Neuron (in vitro differentiated cells): ENCODE measurements at regions not wholly inside any gene's neighbourhood (a gene's known extent, or its start where the extent isn't known, plus 50 kb on each side); places are given as distances from the start of the nearest gene placed in this dataset.

Experiments
- H2AFZ ChIP-seq: one replicate; pipeline ENCODE4 v1.6.1; 2013; ENCODE audit warnings: low read depth, mild to moderate bottlenecking, inconsistent platforms, low read length, moderate library complexity
- H3K27me3 ChIP-seq: one replicate; pipeline ENCODE4 v1.6.1; 2013; ENCODE audit warnings: low read length; ENCODE audit not compliant: insufficient read depth
- H3K36me3 ChIP-seq: one replicate; pipeline ENCODE4 v1.6.1; 2013; ENCODE audit warnings: low read length; ENCODE audit not compliant: insufficient read depth
- H3K4me1 ChIP-seq: one replicate; pipeline ENCODE4 v1.6.1; 2013; ENCODE audit warnings: low read length; ENCODE audit not compliant: insufficient read depth
- H3K4me3 ChIP-seq: 2 replicates; pipeline ENCODE4 v1.5.1; 2013; ENCODE audit warnings: mild to moderate bottlenecking, low read length, moderate library complexity
- H3K9me3 ChIP-seq: one replicate; pipeline ENCODE4 v1.6.1; 2013; ENCODE audit warnings: low read length

DNA sequence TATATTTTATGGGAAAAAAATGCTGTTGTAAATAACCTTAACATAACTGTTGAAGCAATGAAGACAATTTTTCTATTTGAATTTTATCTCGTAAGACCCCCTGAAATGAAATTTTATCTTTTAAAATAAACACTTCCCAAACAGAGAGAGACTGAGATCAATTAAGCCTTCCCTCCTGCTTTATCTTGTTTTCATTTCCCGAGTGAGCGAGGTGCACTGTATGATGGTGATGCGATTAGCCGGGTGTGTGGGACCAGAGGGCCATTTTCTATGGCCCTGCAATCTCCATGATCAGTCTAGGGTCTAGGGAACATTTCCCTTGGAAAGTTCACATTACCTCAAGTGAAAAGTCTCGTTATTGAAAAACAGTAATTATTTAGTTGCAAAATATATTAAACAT is 134.1 kb upstream of the MID1 start:
- Histone ChIP-seq H3K4me1 (peaks cover 28% of the 10 kb centered on the region), H2AFZ (no peak overlapping the region), H3K36me3 (no peaks in the 10 kb centered on the region), H3K9me3 (no peaks in the 10 kb centered on the region), H3K27me3 (no peaks in the 10 kb centered on the region), H3K4me3 (no peak overlapping the region)

DNA sequence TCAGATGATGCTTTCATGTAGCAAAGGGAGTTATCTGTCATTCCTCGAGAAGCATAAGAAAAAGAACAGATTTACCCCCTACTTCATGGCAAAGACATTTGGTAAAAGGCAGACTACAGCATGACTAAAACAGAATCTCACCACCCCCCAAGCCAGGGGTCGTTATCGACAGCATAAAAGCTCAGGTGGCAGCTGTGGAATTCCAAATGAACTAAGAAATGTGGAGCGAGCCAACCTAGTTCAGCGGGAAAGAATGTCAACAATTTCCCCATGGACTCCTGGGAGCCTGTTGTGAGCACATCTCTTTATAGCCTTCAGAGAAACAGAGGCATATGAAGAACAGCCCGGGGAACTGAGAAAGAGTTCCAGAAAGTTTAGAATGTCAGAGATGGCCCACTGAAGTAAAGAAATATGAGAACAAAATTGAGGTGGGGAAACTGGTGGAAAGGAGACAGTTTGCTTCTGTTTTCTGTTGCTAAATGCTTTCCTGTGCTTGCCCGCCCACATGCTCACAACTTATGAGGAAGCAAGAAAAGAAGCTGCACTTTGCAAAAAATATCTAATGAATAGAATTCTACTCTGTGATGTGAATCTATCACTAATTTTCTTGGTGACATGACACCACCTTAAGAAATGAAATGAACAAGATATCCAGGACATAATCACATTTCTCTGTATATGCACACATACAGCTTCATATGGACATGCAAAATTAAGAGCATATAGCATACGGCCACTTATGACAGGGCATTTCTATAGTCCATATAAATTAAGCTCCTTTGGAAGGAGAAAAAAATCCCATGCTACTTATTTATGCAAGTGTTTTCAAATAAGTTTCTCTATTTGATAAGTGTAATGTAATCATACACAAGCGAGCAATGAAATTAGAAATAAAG is 135.3 kb upstream of the MID1 start:
- Histone ChIP-seq H2AFZ (peak overlapping the region; percentile 1), H3K4me3 (no peak overlapping the region), H3K4me1 (peaks cover 28% of the 10 kb centered on the region), H3K27me3 (no peaks in the 10 kb centered on the region), H3K9me3 (no peaks in the 10 kb centered on the region), H3K36me3 (no peaks in the 10 kb centered on the region)

DNA sequence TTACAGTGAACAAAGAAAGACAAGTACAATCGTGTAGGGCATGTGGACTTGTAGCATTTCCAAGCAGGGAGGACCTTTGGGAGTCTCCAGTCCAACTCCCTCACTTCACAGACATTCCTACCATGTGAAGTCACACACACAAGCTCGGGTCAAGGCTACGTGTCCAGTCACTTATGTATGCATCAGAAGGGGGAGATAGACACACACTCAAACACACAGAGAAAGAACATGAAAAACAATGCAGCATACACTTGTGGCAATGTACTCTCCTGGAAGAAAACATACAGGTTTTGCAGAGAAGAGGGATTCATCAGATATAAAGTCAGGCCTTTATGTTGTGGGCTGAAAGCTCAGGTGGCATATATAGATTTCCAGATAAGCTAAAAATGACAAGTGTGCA is 136.1 kb upstream of the MID1 start:
- no peaks in the 10 kb centered on the region for H3K36me3 ChIP-seq
- no peak overlapping the region for H2AFZ ChIP-seq
- H3K4me3 ChIP-seq = no peak overlapping the region
- H3K9me3 ChIP-seq = no peaks in the 10 kb centered on the region
- no peaks in the 10 kb centered on the region for H3K27me3 ChIP-seq
- H3K4me1 ChIP-seq = peaks cover 28% of the 10 kb centered on the region

DNA sequence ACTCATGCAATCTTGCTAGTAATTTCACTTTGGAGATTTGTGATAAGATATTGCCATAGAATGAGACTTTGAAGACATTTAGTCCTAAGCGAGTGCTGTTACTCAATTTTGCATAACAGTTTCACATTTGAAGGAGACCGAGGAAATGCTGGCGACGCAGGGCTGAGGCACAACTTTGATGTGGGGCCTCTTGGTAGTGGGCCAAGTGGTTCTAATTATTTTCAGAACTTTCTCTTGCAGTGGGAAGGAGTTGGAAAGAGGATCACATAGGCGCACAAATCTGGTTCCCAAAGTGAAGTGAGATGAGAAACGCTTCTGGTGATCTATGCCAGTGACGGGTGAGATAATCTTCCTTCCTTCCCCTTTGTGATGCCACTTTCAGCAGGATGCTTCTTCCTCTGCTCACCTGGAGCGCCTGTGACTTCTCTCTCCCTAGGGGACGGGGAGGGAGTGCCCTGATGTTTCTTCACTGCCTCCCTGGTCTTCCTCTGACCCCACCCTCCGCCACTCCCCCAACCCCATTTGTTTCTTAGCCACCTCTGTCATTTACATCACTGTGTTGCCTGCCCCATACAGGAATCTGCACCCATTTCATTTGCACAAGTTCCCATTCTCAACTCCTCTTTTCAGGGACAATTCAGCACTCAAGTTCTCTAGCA is 138.9 kb upstream of the MID1 start:
- H3K9me3 ChIP-seq = no peaks in the 10 kb centered on the region
- H3K4me3 ChIP-seq = no peak overlapping the region
- H3K4me1 ChIP-seq = peaks cover 27% of the 10 kb centered on the region
- H2AFZ ChIP-seq = no peak overlapping the region
- no peaks in the 10 kb centered on the region for H3K36me3 ChIP-seq
- no peaks in the 10 kb centered on the region for H3K27me3 ChIP-seq

DNA sequence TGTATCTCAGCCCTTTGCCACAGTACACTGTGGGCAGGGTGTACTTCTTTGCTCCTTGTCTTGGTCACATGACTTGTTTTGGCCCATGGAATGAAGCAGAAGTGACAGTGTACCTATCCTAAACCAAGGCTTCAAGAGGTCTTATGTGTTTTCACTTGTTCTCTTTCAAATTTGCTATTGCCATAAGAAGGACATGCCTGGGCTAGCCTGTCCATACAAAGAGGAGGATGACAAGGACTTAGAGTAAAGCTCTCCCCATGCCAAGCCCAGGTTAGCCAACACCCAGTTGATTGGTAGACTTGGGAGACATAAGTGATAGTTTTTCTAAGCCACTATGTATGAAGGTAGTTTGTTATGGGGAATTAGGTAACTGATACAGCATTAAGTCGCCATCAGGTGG is 141.1 kb upstream of the MID1 start:
- Histone ChIP-seq H3K27me3 (no peaks in the 10 kb centered on the region), H3K4me1 (peaks cover 6% of the 10 kb centered on the region), H3K4me3 (no peak overlapping the region), H2AFZ (no peak overlapping the region), H3K36me3 (no peaks in the 10 kb centered on the region), H3K9me3 (no peaks in the 10 kb centered on the region)

DNA sequence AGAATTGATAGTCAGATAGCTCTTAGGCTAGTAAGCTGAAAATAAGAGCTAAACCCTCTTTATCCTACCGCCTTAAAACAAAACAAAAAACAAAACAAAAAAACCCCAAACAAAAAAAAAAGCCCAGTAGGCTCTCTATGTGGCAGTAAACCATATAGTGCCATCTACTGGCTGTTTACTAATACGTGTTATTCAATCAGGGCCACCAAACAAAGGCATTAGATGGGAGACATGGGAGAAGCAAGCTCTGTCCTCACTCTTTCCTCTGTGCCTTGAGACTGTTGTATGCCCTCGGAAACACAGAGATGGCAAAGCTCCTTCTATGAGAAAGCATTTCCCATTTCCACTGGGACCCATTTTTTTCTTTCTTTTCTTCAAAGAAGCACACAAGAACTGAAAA is 148.8 kb upstream of the MID1 start:
- no peaks in the 10 kb centered on the region for H3K9me3 ChIP-seq
- H2AFZ ChIP-seq = no peak overlapping the region
- no peaks in the 10 kb centered on the region for H3K36me3 ChIP-seq
- H3K4me1 ChIP-seq = peaks cover 14% of the 10 kb centered on the region
- H3K27me3 ChIP-seq = no peaks in the 10 kb centered on the region
- H3K4me3 ChIP-seq = peak overlapping the region; percentile 38

DNA sequence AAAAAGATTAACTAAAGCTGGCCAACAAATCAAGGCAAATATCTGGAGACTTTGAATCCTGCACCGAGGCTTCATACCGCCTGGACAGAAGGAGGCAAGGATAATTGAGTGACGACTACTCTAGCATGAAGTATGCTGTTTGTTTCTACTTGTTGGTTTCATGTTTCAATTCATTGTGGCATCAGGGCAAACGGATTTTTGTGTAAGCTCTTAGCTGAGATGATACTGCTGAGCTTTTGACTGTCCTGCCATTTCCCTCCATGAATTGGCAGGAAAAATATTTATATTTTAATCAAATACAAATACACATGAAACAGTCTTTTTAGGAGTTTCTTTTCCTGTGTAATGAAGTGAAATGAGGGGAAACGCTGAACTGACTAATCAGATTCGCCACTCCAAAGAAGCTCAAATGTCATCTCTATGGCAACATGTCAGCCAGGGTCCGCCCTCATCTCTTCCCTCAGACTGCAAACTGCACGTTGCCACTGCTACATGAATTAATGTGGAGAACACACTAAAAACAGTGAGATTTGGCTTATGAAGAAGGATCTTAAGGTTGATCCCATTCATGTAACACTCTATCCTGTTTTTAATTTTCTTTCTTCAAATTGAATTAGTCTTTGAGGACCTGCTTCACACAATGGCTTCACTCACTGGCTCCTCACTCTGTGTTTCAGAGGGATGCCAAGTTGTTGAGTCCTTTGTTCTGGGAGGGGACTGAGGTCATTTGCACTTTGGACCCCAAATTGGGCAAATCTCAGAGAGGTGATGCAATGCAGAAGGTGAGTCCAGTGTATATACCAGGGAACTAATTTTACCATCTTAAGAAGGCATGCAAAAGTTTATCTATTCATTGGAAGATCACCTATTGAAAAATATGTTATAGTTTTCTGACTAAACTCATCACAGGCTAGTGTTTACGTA is 149.6 kb upstream of the MID1 start:
- H3K4me3 ChIP-seq = peak overlapping the region; percentile 38
- no peak overlapping the region for H2AFZ ChIP-seq
- no peaks in the 10 kb centered on the region for H3K9me3 ChIP-seq
- H3K36me3 ChIP-seq = no peaks in the 10 kb centered on the region
- H3K4me1 ChIP-seq = peaks cover 14% of the 10 kb centered on the region
- H3K27me3 ChIP-seq = no peaks in the 10 kb centered on the region

DNA sequence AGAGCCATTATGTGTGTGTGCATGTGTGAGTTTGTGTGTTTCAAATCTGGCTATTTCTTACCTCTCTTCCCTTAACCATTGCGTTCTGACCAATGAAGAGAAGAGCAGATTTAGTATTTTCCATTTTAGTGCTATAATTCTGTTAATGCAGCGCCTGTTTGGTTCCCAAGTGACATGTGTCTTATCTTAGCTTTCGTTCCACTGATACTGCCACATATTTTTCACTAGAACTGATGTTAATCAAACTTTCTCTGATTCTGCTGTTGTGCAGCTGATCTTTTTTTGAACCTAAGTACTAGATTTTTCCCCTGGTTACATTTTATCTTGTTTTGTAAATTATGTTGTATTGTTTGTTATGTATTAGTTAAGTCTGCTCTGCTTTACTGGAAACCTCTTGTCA is 152.9 kb upstream of the MID1 start:
- Histone ChIP-seq H3K36me3 (no peaks in the 10 kb centered on the region), H3K4me3 (no peak overlapping the region), H2AFZ (no peak overlapping the region), H3K9me3 (no peaks in the 10 kb centered on the region), H3K27me3 (no peaks in the 10 kb centered on the region), H3K4me1 (peaks cover 12% of the 10 kb centered on the region)

DNA sequence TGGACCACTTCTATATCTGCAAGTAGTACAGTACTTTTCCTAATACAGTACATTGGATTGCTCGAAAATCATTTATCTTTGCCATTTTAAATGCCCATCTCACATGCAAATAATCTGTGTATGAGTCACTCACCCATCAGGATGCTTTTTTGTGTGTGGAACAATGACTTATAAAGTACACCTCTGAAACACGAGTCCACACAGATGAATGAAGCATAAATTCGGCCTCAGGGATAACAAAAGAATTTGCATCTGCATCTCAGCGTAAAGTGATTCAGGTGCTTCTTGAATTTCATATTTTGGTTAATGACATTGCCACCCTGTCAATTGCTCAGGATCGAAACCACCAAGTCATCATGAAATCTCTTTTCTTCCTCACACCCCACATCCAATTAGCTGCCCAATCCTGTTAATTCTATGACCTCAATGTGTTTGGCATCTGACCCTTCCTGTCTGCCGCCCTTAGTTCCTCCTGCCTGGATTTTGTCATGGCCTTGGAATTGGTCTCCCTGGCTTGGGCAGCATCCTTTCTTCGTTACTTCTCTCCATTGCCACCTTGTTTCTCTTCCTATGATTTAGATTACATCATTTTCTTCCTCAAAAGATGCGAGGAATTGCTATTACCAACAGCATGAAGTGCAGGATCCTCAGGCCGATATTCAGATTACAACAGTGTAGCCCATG is 161.6 kb upstream of the MID1 start:
- no peak overlapping the region for H3K4me3 ChIP-seq
- H3K4me1 ChIP-seq = no peaks in the 10 kb centered on the region
- no peaks in the 10 kb centered on the region for H3K9me3 ChIP-seq
- no peak overlapping the region for H2AFZ ChIP-seq
- H3K27me3 ChIP-seq = no peaks in the 10 kb centered on the region
- no peaks in the 10 kb centered on the region for H3K36me3 ChIP-seq

DNA sequence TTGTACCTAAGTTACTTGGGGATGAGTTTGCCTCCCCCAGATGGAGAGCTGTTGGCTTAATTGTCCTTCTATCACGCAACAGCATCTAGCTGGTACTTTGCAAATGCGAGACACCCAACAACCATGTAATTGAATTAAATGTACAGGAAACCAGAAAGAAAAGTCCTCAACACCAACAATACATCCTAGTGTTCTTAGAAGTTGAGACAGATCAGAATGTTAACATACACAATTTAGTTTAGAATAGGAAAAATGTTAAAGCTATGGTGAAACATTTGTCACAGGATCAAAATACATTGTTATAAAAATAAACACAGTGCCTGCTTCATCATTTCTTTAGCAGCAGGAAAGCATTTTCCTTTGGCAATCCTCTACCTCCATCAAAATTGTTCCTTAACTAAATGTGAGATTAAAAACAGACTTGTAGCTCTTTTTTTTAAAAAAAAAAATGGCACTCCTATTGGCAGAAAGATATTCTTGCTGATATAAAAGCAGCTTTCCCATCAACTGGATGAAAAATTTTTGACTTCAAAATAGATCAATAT is 163.1 kb upstream of the MID1 start:
- Histone ChIP-seq H3K4me3 (no peak overlapping the region), H3K4me1 (no peaks in the 10 kb centered on the region), H2AFZ (no peak overlapping the region), H3K9me3 (no peaks in the 10 kb centered on the region), H3K27me3 (no peaks in the 10 kb centered on the region), H3K36me3 (no peaks in the 10 kb centered on the region)

DNA sequence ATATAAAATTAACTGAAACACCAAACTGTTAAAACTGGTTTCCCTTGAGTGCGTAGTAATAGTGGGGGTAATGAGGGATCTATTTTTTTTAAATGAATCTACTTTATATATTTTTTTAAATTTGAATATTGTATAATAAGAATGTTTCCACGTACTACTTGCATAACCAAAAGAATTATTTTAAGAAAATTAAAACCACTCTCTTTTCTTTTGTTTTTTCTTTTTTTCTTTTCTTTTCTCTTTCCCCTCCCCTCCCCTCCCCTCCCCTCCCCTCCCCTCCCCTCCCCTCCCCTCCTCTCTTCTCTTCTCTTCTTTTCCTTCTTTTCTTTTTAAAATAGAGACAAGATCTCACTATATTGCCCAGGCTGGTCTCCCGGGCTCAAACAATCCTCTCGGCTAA is 166.9 kb upstream of the MID1 start:
- H2AFZ ChIP-seq = no peak overlapping the region
- no peaks in the 10 kb centered on the region for H3K4me1 ChIP-seq
- H3K4me3 ChIP-seq = no peak overlapping the region
- H3K9me3 ChIP-seq = no peaks in the 10 kb centered on the region
- no peaks in the 10 kb centered on the region for H3K36me3 ChIP-seq
- no peaks in the 10 kb centered on the region for H3K27me3 ChIP-seq

DNA sequence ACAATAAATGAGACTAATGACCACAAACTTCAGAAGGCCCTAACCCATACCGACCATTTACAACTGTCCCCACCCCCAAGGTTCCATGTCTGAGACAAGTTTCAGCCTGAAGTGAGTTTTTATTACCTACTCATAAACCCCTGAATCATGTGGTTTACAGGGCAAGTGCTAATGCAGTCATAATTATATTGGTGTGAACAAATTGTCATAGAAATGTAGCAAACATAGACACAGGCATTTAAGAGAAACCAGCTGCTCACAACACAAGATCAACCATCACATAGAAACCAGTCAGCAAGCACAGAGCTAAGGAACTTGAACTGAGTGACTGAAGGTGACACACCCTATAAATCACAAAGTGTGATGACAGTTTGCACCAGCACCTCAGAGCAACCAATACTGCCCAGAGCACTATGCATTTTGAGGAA is 173.8 kb upstream of the MID1 start:
- Histone ChIP-seq H3K4me1 (no peaks in the 10 kb centered on the region), H3K27me3 (no peaks in the 10 kb centered on the region), H3K4me3 (no peak overlapping the region), H2AFZ (no peak overlapping the region), H3K9me3 (no peaks in the 10 kb centered on the region), H3K36me3 (no peaks in the 10 kb centered on the region)
